HPDE6-E6E7 (cell line): ENCODE measurements at regions not wholly inside any gene's neighbourhood (a gene's known extent, or its start where the extent isn't known, plus 50 kb on each side); places are given as distances from the start of the nearest gene placed in this dataset.

Source experiments
- DNase-seq: peaks from one replicate; pipeline ENCODE4 v3.0.0; 2011; ENCODE audit warnings: missing footprints; ENCODE audit errors: extremely low spot score

DNA sequence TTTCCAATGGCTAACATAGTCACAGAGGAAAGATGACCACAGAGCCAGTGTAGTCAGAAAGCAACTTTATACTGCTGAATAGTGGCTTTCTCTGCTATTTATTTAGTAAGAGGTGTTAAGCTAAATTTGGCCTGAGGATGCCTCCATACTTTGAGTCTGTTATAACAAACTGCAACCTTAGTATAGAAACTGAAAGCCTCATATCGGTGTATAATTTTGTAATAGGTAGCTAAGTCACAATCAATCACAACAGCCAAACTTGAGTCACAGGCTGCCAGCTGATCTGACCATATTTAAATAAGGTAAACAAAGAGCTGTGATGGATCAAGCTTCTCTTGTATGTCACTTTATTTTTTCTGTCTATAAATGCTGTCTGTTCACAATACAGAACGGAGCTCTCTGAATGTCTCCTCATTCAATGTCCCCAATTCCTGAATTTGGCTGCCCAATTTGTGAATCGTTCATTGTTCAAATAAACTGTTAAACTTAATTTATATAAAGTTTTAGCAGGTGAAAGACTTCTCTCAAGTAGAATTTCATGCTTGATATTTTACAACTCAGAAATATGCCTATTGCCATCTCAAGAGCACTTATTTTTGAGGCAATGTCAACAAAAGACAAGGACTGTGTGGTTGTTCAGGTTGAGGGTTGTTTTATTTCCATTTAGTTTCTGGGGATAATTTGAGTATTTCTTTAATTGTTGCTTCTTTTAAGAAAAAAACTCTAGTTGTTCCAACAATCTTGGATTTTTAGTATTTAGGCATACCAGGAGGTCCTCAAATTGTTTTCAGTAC, 339.7 kb upstream of the B3GALT2 start:
- no peak for DNase-seq

DNA sequence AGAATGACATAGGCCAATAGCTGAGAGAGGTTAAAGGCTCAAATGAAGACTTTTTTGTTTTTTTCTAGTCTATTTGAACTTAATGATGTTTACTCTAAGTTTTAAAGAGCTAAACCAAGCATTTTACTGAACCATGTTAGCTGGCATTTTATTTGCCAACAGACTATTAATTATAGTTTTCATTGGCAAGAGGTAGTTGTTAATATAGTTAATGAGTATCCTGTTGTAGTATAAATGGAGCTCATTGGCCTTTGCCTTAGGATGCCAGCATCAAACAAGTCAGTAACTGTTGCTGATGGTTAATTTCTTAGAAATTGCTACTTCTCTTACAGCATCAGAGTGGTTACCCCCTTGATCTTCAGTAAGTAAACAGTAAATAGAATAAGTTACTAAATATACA, 339.0 kb upstream of the B3GALT2 start:
- no peak for DNase-seq

DNA sequence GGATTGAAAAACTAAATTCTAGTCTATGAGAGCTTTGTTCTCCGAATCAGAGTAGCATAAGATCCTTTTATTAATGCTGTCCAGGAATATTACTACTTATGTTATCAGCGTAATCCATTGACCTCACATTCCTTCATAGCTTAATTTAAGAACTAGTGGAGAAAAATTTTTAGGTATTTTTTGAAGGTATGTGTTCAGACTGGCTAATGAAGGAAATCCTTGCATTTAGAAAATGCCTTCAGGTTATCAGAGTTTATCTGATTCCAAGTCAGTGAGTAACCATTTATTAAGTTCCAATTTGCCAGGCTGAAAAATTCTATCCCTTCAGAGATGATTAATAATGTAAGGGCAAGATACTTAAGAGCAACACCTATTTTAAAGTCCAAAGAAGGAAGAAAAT, 338.2 kb upstream of the B3GALT2 start:
- DNase-seq = no peak

DNA sequence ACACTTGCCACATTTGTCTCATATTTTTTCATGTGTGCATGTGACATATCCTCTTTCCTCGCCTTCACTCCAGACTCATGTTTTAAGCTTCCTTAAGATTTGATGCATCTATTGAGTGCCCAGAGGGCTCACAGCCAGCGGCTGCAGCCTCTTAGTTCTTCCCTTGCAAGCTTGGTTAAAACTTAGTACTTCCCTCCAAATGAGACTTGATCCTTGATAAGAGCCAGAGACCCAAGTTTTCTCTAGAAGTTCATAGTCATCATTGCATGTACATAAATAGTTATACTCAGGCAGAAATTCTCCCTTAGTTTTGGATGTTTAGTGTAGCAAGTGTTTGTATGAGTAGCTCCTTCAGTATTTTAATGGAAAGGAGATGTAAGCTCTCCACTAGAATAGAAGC, 337.6 kb upstream of the B3GALT2 start:
- DNase-seq = no peak

DNA sequence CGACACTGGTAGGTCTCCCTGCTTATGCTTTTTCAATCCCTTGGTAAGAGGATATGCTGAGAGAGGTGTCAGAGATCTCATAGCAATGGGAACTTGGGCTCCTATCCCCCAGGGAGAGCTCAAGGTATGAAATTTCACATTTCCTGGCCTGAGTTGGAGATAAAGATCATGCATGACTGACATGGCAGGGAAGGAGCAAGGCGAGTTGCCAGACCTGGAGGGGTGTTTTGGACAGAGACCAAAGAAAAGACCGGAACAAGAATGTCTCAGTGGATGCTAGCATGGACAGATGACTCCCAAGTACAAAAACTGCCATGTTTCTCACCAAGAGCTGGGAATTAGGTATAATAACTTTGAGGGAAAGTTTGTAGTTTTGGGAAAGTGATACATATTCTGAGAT, 334.1 kb upstream of the B3GALT2 start:
- no peak for DNase-seq

DNA sequence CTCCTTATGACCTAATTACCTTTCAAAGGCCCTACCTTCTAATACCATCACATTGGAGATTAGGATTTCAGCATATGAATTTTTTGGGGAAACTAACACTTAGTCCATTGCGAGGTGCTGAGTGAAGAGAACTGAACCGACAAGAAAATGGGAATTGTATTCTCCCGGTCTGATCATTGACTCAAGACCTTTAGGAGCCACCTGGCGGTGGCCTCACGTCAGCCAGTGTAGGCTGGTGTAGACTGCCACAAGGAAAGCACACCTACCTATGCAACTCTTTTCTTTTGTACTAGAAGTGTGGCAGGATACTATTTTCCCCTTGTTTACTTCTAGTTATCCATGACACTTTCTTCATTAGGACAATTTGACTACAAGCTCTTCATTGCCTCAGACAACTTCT, 333.5 kb upstream of the B3GALT2 start:
- no peak for DNase-seq

DNA sequence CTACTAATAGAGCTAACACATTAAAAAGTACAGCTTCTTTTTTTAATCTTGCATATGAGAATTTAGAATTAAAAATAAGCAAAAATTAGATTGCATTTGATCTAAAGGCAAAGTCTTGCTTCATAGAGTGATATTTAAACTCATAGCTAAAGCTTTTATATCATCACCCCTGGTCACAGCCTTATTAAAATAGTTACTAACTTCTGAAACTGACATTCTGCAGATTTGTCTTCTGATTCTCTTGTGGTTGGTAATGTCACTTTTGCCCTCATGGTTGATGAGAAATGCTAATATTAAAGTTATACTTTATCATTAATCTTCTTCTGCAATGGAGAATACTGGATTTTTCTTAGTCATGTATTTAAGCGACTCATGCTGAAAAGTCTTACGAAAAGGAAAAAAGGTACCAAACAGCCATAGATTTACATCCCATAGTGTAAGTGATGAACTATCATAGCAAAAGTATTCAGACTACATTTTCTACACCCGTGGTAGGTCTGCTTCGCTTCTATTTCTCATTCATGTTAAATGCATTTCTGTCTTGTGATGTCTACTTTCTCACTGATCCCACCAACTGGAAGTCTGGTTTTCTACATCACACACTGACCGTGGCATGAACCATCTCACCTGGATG, 330.5 kb upstream of the B3GALT2 start:
- DNase-seq = no peak

DNA sequence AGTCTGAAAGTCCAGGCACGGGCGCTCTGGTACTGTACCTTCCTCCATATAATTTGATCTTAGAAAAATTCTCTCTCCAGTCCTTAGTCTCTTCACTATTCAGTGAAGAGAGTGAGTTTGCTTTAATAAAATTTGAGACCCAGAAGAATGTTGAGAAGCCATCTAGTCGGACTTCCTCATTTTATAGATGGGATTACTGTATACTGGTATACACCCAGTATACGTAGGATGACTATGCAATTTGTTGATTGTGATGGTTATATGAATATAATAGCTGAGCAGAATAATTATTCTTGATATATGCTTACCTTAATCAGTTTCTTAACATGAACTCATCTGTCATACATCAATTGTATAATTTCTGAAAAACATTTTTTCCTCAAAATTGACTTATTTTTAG, 328.0 kb upstream of the B3GALT2 start:
- no peak for DNase-seq

DNA sequence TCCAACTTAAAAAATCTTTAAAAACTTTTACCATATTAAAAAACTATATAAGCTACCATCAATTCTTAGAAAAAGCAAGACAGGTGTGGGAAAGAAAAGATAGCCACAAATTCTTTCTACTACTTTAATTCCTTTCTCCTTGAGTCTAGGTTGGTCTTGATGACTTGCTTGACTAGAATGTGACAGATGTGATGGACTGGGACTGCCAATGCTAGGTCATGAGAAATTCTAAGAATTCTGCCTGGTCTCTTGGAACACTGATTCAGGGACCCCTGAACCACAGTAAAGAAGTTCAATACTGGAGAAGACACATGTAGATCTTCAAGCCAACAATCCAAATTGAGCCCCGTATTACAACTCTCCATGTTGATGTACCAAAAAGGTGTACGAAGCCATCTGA, 326.6 kb upstream of the B3GALT2 start:
- DNase-seq = no peak

DNA sequence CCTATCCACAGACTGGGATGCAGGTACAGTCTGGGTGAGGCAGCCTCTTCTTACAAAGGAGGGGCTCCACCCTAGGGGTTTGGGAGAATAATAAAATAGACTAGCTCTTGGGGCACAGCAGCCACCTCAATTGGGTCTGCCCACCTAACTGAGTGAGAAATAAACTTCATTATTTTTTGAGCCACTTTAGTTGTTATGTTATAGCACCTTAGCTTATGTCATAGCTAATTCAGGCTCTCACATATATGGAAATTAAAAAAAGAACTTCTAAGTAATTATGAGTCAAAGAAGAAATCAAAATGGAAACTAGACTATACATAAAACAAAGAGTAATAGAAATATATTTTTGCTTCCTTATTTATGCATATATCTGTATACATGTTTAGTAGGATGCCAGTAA, 318.5 kb upstream of the B3GALT2 start:
- DNase-seq = no peak

DNA sequence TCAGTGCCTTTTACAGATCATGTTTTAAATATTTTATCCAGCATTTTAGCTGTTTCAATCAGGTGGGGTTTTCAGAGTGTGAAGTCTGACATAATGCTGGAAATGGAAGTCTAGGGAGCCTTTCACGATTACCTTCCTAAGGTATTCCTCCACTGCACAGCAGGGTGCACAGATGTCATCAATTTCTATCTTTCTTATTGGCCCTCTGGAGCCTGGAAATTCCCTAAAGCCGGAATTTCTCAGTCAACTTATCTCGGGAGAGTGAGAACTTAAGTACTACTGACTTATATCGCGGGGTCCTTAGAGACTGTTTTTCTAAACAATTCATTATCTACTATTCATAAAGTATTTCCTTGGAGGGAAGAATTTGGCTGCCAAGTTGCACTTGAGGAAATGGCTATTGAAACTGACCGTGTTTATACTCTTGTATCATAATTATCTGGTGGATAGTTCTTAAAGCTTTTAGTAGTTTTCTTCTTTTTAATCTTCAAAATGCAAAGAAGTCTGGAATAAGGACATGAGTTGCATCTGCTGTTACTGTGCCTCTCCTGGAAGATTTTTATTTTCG, 311.8 kb upstream of the B3GALT2 start:
- DNase-seq = no peak

DNA sequence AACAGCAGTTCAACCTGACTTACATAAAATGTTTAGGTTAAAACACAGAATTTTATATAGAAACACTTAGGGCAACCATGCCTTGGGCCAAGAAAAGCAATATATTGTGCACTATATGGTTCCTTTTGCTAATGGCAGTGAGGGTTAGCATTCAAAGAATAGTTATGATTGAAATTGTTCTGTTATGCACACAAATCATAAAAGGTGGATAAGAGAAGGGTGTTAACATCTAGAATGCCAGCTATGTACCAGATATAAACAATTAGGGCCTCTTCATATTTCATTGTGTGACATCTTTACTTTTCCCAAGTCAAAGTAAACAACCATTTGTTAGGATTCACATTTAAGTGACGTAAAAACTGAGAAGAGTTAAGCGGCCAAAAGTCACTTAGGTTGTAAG, 308.0 kb upstream of the B3GALT2 start:
- DNase-seq = no peak

DNA sequence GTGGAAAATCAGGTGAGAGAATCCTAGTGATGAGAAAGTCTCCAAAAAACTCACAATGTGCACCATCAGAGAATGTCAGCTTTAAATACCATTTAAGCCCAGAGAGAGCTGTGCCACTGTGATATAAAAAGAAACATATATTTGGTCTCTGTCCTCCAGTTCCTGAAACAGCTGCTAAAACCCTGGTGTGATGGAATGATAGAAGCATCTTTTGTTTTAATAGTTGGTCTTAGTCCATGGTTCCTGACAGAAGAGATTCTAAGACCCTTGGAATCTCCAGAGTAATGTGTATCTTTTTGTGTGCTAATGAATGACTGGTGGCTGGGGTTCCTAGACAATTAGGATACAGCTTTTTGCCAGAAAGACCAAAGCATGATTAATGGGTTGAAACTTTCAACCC, 302.8 kb upstream of the B3GALT2 start:
- no peak for DNase-seq

DNA sequence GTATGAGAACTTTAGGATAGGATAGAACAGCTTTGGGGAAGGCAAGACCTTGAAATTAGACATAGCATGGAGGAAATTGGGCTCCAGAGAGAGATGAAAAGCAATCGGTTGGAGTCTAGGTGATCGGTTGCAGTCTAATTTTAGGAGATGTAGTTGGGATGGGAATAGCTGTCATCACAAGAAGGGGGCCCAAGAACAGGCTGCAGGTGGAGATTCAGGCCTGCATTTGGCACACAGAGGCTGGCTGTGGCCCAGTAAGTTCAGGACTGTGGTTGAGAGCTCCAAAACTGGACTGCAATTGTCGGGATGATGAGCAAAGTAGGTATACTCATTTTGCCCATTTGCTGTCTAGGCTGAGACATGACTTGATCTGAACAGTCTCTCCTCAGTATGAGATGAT, 301.3 kb upstream of the B3GALT2 start:
- DNase-seq = no peak

DNA sequence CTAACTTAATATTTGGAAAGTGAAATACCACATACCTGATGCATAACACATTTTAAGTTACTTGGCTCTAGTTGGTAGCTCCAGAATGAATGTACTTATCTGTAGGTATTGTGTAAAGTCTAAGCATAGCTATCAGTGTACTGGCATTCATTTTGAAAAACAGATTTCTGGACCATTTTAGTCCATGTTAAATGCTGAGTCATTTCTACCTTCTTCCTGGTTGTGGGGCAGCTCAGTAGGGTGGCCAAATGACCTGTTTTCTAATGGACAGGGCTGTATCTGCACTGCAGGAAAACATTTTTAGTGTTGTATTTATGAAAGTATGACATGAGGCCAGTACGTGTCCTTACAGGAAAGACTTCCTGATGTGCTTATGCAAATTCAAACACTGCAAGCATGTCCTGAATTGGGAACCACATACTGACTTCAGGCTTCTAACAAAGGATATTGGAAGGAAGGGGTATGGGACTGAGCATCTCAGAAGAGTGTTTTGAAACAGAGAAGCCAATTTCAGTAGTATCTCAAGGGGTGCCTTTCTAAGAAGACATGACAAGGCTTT, 300.3 kb upstream of the B3GALT2 start:
- DNase-seq = no peak

DNA sequence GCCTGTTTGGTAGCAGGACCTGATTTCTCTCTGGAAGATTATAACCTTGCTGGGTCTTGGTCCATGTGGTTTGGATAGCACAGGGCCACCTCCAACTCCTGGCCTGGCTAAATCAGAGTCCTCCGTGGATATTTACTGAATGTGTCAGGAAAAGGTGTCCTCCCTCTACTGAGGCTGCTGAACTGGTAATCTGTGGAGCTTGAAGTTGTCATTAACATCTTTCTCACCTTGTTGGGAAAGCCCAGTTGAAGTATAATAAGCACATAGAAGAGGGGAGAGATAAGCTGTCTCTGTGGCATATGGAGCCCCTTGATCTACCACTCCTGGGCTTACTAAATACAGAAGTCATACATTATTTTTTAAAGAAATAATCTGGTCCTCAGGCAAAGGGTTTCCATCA, 294.3 kb upstream of the B3GALT2 start:
- no peak for DNase-seq

DNA sequence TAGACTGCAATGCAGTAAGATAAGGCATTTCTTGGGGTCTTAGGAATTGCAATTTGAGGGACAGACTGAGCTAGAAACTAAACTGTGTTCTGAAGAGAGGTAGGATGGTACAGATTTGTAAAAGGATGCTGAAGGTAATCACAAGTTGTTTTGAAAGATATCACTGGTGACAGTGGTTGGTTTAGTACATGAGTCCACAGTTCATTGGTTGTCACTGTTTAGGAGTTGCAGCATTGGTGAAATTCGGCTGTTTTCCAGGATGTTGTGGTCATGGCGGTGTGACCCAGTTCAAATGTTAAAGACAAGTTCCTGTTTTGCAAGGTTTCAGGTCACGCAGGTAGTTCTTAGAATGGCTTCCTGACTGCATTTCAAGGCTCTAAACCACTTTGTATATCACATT, 292.8 kb upstream of the B3GALT2 start:
- no peak for DNase-seq

DNA sequence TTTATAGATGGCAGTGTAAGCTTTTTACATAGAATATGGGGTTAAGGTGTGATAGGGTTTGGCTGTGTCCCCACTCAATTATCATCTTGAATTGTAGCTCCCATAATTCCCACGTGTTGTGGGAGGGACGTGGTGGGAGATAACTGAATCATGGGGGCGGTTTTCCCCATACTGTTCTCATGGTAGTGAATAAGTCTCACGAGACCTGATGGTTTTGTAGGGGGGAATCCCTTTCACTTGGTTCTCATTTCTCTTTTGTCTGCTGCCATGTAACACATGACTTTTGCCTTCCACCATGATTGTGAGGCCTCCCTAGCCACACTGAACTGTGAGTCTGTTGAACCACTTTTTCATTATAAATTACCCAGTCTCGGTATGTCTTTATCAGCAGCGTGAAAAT, 290.3 kb upstream of the B3GALT2 start:
- DNase-seq = no peak

DNA sequence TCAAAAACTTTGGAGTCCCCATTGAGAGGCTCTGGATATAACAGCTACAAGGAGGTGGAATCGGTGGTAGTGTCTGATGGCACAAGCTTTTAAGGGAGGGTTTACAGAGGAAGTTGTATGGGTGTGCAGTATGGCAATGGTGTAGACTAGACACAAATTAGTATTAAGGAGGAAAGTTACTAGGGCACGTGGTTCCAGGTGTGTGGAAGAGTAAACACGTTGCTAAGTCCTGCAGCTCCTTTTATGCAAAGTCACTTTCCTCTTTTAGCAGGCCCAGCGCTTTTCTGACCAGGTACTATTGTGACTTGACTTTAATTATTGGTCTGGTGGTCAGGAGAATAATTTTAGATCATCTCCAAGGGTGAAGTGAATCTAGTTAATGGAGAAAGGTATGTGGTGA, 287.5 kb upstream of the B3GALT2 start:
- no peak for DNase-seq

DNA sequence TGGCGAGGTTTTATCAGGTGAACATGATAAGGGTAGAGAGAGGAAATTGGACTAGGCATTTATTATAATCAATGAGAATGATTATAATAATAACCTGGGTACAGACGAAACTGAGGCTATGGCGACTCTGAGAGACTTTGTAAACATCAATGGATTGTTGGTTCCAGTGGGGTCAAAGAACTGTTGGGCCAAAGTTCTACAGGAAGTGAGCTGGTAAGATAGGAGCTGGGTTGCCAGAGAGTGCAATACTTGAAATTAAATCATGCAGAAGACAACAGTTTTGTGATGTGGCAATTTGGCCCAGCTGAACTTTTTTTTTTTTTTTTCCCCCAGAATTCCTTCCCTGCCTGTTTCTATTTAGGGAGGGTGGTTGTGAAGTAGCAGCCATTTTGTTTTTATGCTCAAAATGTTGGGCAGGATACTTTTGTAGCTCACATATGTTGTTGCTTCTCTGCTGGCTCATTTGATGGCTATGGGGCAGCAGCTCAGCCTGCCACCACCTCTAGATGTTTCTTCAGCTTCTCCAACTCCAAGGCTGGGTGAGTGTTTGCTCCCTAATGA, 286.5 kb upstream of the B3GALT2 start:
- DNase-seq = no peak

DNA sequence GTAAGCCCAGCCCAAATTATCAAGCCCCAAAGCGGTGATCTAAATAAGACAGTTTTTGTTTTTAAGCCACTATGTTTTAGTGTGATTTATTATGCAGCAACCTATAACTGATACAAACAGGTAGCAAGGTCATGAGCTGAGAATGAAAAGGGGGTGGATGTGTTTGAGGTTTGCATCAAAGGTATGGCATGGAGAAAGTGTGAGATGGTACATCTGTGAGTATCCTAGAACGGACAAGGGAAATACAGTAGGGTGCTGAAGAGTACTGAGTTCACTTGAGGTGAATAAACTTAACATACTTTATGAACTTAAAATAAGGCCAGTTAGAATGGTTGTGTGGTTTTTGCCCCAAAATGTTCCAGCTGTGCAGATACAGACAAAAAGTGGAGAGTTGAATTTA, 286.0 kb upstream of the B3GALT2 start:
- no peak for DNase-seq

DNA sequence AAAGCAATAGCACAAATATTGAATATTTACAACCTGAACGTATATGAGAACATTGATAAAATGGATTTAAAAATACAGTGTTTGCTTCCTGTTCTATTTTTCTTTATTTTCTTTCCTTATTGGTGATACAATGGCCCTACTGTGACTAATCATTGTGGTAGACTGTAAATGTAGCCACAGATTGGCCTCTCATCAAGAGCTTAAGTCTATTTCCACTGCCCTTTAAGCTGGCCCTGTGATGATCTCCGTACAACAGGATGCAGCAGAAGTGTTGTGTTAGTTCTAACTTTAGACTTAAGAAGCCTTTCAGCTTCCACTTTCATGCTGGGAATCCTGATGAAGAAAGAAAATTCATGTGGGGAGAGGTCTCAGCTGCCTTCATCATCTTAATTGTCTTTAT, 285.6 kb upstream of the B3GALT2 start:
- DNase-seq = no peak
